HFFc6 (cell line): ENCODE measurements at regions not wholly inside any gene's neighbourhood (a gene's known extent, or its start where the extent isn't known, plus 50 kb on each side); places are given as distances from the start of the nearest gene placed in this dataset.

ENCODE experiments used
- DNase-seq: peaks from one replicate; pipeline ENCODE4 v3.0.0-alpha.2; 2018
- H3K27ac Mint-ChIP-seq: 2 replicates; pipeline ENCODE4 v1.8.0; 2020; ENCODE audit warnings: mild to moderate bottlenecking, mixed read lengths
- H3K27me3 Mint-ChIP-seq: 2 replicates; pipeline ENCODE4 v1.8.0; 2021; ENCODE audit warnings: mild to moderate bottlenecking, moderate library complexity, mixed read lengths; ENCODE audit not compliant: insufficient read depth
- H3K36me3 Mint-ChIP-seq: 2 replicates; pipeline ENCODE4 v1.8.0; 2021; ENCODE audit warnings: low read depth, mixed read lengths
- H3K4me1 Mint-ChIP-seq: 2 replicates; pipeline ENCODE4 v1.8.0; 2020; ENCODE audit warnings: low read depth, mixed read lengths
- H3K4me3 Mint-ChIP-seq: 2 replicates; pipeline ENCODE4 v1.8.0; 2020; ENCODE audit warnings: mild to moderate bottlenecking, moderate library complexity, mixed read lengths
- H3K9me3 Mint-ChIP-seq: 2 replicates; pipeline ENCODE4 v1.8.0; 2020; ENCODE audit warnings: mild to moderate bottlenecking, mixed read lengths
- CTCF ChIP-seq: fragments of 200-600 bp; sonication (generic); IDR thresholded peaks from 2 replicates; pipeline ENCODE4 v1.5.0; 2021; ENCODE audit warnings: antibody characterized with exemption, mild to moderate bottlenecking

GRCh38 chr18:77859634-77860033, 610.0 kb downstream of the GALR1 start:
- DNase-seq: no peak
- Mint-ChIP-seq H3K27ac (no peak overlapping the region), H3K27me3 (peaks cover 2% of the 10 kb centered on the region; the same call in 1 of the 2 replicates), H3K9me3 (peaks cover 66% of the 10 kb centered on the region), H3K4me3 (no peak overlapping the region), H3K4me1 (no peaks in the 10 kb centered on the region), H3K36me3 (peaks cover 6% of the 10 kb centered on the region)
- no peak for TF ChIP-seq CTCF

- peaks cover 4% of the 10 kb centered on the region; the same call in 1 of the 2 replicates for H3K27me3 Mint-ChIP-seq
- TF ChIP-seq CTCF: no peak
- H3K36me3 Mint-ChIP-seq: peaks cover 6% of the 10 kb centered on the region
- no peak overlapping the region for H3K27ac Mint-ChIP-seq
- DNase-seq: no peak
- H3K4me1 Mint-ChIP-seq: no peaks in the 10 kb centered on the region
- H3K9me3 Mint-ChIP-seq: peaks cover 70% of the 10 kb centered on the region
- H3K4me3 Mint-ChIP-seq: no peak overlapping the region
Observed at GRCh38 chr18:77862066-77862757, 612.6 kb downstream of the GALR1 start.

DNA sequence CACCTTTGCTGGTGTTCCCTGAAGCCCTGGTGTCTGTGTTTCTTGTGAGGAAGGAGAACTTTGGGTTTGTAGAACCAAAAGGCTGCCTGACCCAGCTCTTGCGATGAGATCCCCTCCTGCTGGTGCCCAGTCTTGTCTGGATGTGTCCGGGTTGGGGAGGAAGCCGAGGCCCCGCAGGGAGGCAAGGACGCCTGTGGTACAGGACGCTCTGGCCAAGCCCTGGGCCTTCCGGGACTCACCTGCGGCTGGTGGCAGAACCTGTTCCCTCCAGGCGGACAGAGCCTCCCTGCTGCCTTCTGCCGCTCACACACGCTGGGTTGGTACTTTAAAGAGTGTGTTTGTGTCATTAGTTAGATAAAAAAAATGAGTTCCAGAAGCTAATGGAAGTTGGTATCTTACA, 616.2 kb downstream of the GALR1 start:
- Mint-ChIP-seq H3K4me3 (no peak overlapping the region), H3K27ac (no peak overlapping the region), H3K9me3 (peaks cover 75% of the 10 kb centered on the region), H3K36me3 (no peaks in the 10 kb centered on the region; the same call in 1 of the 2 replicates), H3K27me3 (peaks cover 2% of the 10 kb centered on the region), H3K4me1 (no peaks in the 10 kb centered on the region)
- no peak for TF ChIP-seq CTCF
- DNase-seq: no peak

DNA sequence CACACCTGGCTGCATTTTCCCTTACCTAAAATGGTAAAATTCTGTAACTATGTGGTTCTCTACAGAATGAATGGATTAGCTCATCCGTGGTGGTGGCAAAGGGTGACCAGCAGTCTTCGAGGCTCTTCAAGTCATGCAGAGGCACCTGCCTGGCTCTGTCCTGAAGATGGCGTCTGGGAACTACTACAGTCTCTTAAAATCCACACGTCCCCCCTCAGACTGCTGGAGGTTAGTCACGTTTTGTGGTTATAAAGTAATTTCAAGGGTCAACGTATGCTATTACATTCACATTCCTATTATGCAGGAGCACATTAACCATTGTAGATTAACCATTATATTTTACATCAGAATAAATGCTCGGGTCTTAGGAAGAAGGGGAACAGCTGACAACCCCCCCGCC, 616.7 kb downstream of the GALR1 start:
- H3K9me3 Mint-ChIP-seq: peaks cover 75% of the 10 kb centered on the region

GRCh38 chr18:77870199-77870598, 620.6 kb downstream of the GALR1 start:
- Mint-ChIP-seq H3K36me3 (peaks cover 11% of the 10 kb centered on the region), H3K4me3 (no peak overlapping the region), H3K27ac (no peak overlapping the region), H3K27me3 (peaks cover 2% of the 10 kb centered on the region), H3K9me3 (peaks cover 76% of the 10 kb centered on the region), H3K4me1 (no peaks in the 10 kb centered on the region)
- no peak for TF ChIP-seq CTCF
- DNase-seq: no peak

More for the DNA sequence above, 616.7 kb downstream of the GALR1 start:
- H3K27me3 Mint-ChIP-seq: peaks cover 2% of the 10 kb centered on the region
- peaks cover 3% of the 10 kb centered on the region for H3K36me3 Mint-ChIP-seq
- no peaks in the 10 kb centered on the region for H3K4me1 Mint-ChIP-seq
- no peak overlapping the region for H3K4me3 Mint-ChIP-seq
- TF ChIP-seq CTCF: no peak
- no peak for DNase-seq
- H3K27ac Mint-ChIP-seq: no peak overlapping the region
